H1 (cell line): ENCODE measurements at regions not wholly inside any gene's neighbourhood (a gene's known extent, or its start where the extent isn't known, plus 50 kb on each side); places are given as distances from the start of the nearest gene placed in this dataset.
"Not testable (repeated sequence)": the region's sequence is repeated elsewhere in the genome, so short reads cannot be mapped to it uniquely, and the experiment has no call there.

ENCODE experiments used
- CTCF ChIA-PET: fragments of 300-600 bp; sonication (Branson Sonifier 250); formaldehyde crosslinking; loops from one replicate; lab custom pipeline; 2021; ENCODE audit not compliant: partially characterized antibody; lab: Charles Lee
- POLR2A ChIA-PET: fragments of 300-600 bp; sonication (Branson Sonifier 250); formaldehyde crosslinking; loops from one replicate; lab custom pipeline; 2021; ENCODE audit warnings: inconsistent platforms; ENCODE audit not compliant: partially characterized antibody; lab: Charles Lee
- DNase-seq, 2 experiments: peaks; one replicate each; pipeline versions ENCODE4 v3.0.0 to v3.0.0-alpha.2; 2010 to 2022; ENCODE audit warnings: low spot score in 2 of 2, low read depth in 1 of 2, mixed read lengths in 1 of 2
- FAIRE-seq: peaks from 2 replicates; lab custom pipeline; 2011; peaks lifted over from hg19 to GRCh38; lab: Jason Lieb, UNC
- H2AFZ ChIP-seq: 2 replicates; pipeline ENCODE4 v1.8.1; 2012; ENCODE audit warnings: low read length, inconsistent platforms
- H2AK5ac ChIP-seq: 2 replicates; pipeline ENCODE4 v1.6.1; 2013; ENCODE audit warnings: low read depth, low read length
- H2BK120ac ChIP-seq: replicated peaks from 2 replicates; pipeline ENCODE3; 2013; ENCODE audit warnings: low read depth, low read length, inconsistent platforms
- H2BK12ac ChIP-seq: 2 replicates; pipeline ENCODE4 v1.6.1; 2013; ENCODE audit warnings: low read depth, low read length
- H2BK15ac ChIP-seq: 2 replicates; pipeline ENCODE4 v1.6.1; 2013; ENCODE audit warnings: low read length
- H2BK20ac ChIP-seq: 2 replicates; pipeline ENCODE4 v1.6.1; 2013; ENCODE audit warnings: low read length
- H2BK5ac ChIP-seq: 2 replicates; pipeline ENCODE4 v1.6.1; 2013; ENCODE audit warnings: low read depth, low read length
- H3K14ac ChIP-seq: 2 replicates; pipeline ENCODE4 v1.6.1; 2013; ENCODE audit warnings: inconsistent platforms; ENCODE audit not compliant: insufficient read length
- H3K18ac ChIP-seq: 2 replicates; pipeline ENCODE4 v1.6.1; 2013; ENCODE audit warnings: low read length; ENCODE audit errors: extremely low read depth
- H3K23ac ChIP-seq: 2 replicates; pipeline ENCODE4 v1.6.1; 2013; ENCODE audit warnings: inconsistent platforms; ENCODE audit not compliant: insufficient read length
- H3K23me2 ChIP-seq: 2 replicates; pipeline ENCODE4 v1.6.1; 2013; ENCODE audit warnings: low read depth, low read length
- H3K27ac ChIP-seq: 2 replicates; pipeline ENCODE4 v1.6.1; 2011; ENCODE audit warnings: low read depth, low read length, inconsistent platforms
- H3K27me3 ChIP-seq, 4 experiments: replicated peaks in 1 of 4; 1 replicate in 1 of 4; 2 replicates in 3 of 4; pipeline versions ENCODE4 v1.6.1 to v1.8.1; 2011 to 2013; ENCODE audit warnings: low read length in 3 of 4, mild to moderate bottlenecking in 3 of 4, inconsistent platforms in 2 of 4, mixed read lengths in 2 of 4, moderate library complexity in 1 of 4; ENCODE audit not compliant: control insufficient read depth in 3 of 4, insufficient read depth in 3 of 4; ENCODE audit errors: extremely low read depth in 1 of 4
- H3K36me3 ChIP-seq, 4 experiments: 2 replicates each; pipeline versions ENCODE4 v1.6.1 to v1.8.1; 2011 to 2013; ENCODE audit warnings: mild to moderate bottlenecking in 4 of 4, low read length in 3 of 4, moderate library complexity in 2 of 4, control low read depth in 1 of 4, inconsistent platforms in 1 of 4; ENCODE audit not compliant: insufficient read depth in 4 of 4, control insufficient read depth in 2 of 4
- H3K4ac ChIP-seq: replicated peaks from 2 replicates; pipeline ENCODE3; 2013; ENCODE audit warnings: low read length, low read depth, mixed read lengths, inconsistent platforms; ENCODE audit not compliant: insufficient read length
- H3K4me1 ChIP-seq, 4 experiments: replicated peaks in 1 of 4; 1 replicate in 1 of 4; 2 replicates in 3 of 4; pipeline versions ENCODE4 v1.6.1 to v1.8.1; 2011 to 2013; ENCODE audit warnings: low read length in 3 of 4, inconsistent platforms in 2 of 4, mixed read lengths in 1 of 4; ENCODE audit not compliant: insufficient read depth in 4 of 4, control insufficient read depth in 3 of 4
- H3K4me2 ChIP-seq, 2 experiments: 2 replicates each; pipeline versions ENCODE4 v1.6.1 to v1.8.1; 2011 to 2013; ENCODE audit warnings: low read depth in 2 of 2, low read length in 2 of 2, control low read depth in 1 of 2, inconsistent platforms in 1 of 2, mild to moderate bottlenecking in 1 of 2; ENCODE audit not compliant: insufficient read depth in 1 of 2
- H3K4me3 ChIP-seq, 4 experiments: fragments of 200-600, 300-600 bp in 1 of 4; sonication (generic), shearing (Covaris generic), sonication (Bioruptor Twin) in 1 of 4; 2 replicates each; pipeline versions ENCODE4 v1.5.1 to v1.8.1; 2011 to 2016; ENCODE audit warnings: low read length in 4 of 4, low read depth in 3 of 4, control low read depth in 2 of 4, inconsistent platforms in 2 of 4, mild to moderate bottlenecking in 2 of 4, mixed read lengths in 1 of 4, moderate library complexity in 1 of 4; ENCODE audit not compliant: insufficient read depth in 2 of 4; ENCODE audit errors: extremely low read depth in 1 of 4
- H3K56ac ChIP-seq: replicated peaks from 2 replicates; pipeline ENCODE3; 2013; ENCODE audit warnings: low read depth, mild to moderate bottlenecking, mixed read lengths, low read length, inconsistent platforms; ENCODE audit not compliant: insufficient read length
- H3K79me1 ChIP-seq: 2 replicates; pipeline ENCODE4 v1.6.1; 2013; ENCODE audit warnings: low read depth, low read length, control low read depth
- H3K79me2 ChIP-seq, 2 experiments: 2 replicates each; pipeline versions ENCODE4 v1.6.1 to v1.8.1; 2012 to 2013; ENCODE audit warnings: low read length in 2 of 2, mild to moderate bottlenecking in 2 of 2, inconsistent platforms in 1 of 2; ENCODE audit not compliant: insufficient read depth in 2 of 2, control insufficient read depth in 1 of 2
- H3K9ac ChIP-seq, 4 experiments: replicated peaks in 1 of 4; 1 replicate in 1 of 4; 2 replicates in 3 of 4; pipeline versions ENCODE4 v1.6.1 to v1.8.1; 2011 to 2013; ENCODE audit warnings: low read depth in 3 of 4, low read length in 3 of 4, control low read depth in 2 of 4, mild to moderate bottlenecking in 2 of 4, moderate library complexity in 2 of 4, inconsistent platforms in 1 of 4; ENCODE audit errors: extremely low read depth in 1 of 4
- H3K9me3 ChIP-seq, 2 experiments: 2 replicates each; pipeline versions ENCODE4 v1.6.1 to v1.8.1; 2012 to 2013; ENCODE audit warnings: mild to moderate bottlenecking in 2 of 2, moderate library complexity in 2 of 2, control low read depth in 1 of 2, inconsistent platforms in 1 of 2, low read depth in 1 of 2, low read length in 1 of 2, mixed read lengths in 1 of 2; ENCODE audit not compliant: insufficient read depth in 2 of 2
- H4K20me1 ChIP-seq, 2 experiments: replicated peaks in 1 of 2; 2 replicates each; pipeline versions ENCODE3 to v1.8.1; 2011 to 2013; ENCODE audit warnings: inconsistent platforms in 2 of 2, low read length in 2 of 2, mild to moderate bottlenecking in 1 of 2; ENCODE audit not compliant: insufficient read depth in 2 of 2, control insufficient read depth in 1 of 2
- H4K5ac ChIP-seq: 2 replicates; pipeline ENCODE4 v1.6.1; 2013; ENCODE audit warnings: low read length, low read depth, mixed read lengths, inconsistent platforms; ENCODE audit not compliant: insufficient read length
- H4K8ac ChIP-seq: 2 replicates; pipeline ENCODE4 v1.8.0; 2013; ENCODE audit warnings: mild to moderate bottlenecking, moderate library complexity, low read length, inconsistent platforms; ENCODE audit not compliant: insufficient read depth; ENCODE audit errors: extremely low read depth
- H4K91ac ChIP-seq: replicated peaks from 2 replicates; pipeline ENCODE3; 2013; ENCODE audit warnings: low read length, mixed read lengths, inconsistent platforms; ENCODE audit not compliant: insufficient read length
- WGBS, 2 experiments: shearing (Covaris generic) in 1 of 2; methylation state at CpG; one replicate each; pipeline versions ENCODE4 v1.1.6 to v1.1.7; 2013 to 2015; ENCODE audit warnings: low lambda C conversion rate in 2 of 2, mixed read lengths in 2 of 2, inconsistent platforms in 1 of 2, low coverage in 1 of 2, missing lambda C conversion rate in 1 of 2; ENCODE audit not compliant: insufficient replicate concordance in 2 of 2, insufficient coverage in 1 of 2, insufficient read length in 1 of 2; ENCODE audit errors: extremely low coverage in 1 of 2, missing lambda C conversion rate in 1 of 2; 5-methylcytosine and 5-hydroxymethylcytosine counted together

DNA sequence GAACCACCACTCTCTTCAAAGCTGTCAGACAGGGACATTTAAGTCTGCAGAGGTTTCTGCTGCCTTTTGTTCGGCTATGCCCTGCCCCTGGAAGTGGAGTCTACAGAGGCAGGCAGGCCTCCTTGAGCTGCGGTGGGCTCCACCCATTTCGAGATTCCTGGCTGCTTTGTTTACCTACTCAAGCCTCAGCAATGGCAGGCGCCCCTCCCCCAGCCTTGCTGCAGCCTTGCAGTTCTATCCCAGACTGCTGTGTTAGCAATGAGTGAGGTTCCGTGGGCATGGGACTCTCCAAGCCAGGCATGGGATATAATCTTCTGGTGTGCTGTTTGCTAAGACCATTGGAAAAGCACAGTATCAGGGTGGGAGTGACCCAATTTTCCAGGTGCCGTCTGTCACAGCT, 417.2 kb downstream of the KIF20B start:
- H3K23ac ChIP-seq, H4K5ac ChIP-seq, H3K27ac ChIP-seq, CTCF ChIA-PET, H3K56ac ChIP-seq, H4K20me1 ChIP-seq, DNase-seq, H2BK120ac ChIP-seq, POLR2A ChIA-PET, H2BK12ac ChIP-seq, H3K27me3 ChIP-seq, H4K8ac ChIP-seq, H3K23me2 ChIP-seq, H2AK5ac ChIP-seq, H3K9ac ChIP-seq, H3K18ac ChIP-seq, H3K4me2 ChIP-seq, H3K4me3 ChIP-seq, H2BK5ac ChIP-seq, H3K14ac ChIP-seq, H3K79me2 ChIP-seq, H2BK20ac ChIP-seq, H4K91ac ChIP-seq, FAIRE-seq, H3K4ac ChIP-seq, H2BK15ac ChIP-seq, H3K36me3 ChIP-seq, H3K79me1 ChIP-seq, H3K4me1 ChIP-seq, H2AFZ ChIP-seq: not testable (repeated sequence)
- H3K9me3 ChIP-seq: peaks cover 7 to 18% of the 10 kb centered on the region in 2 experiments; a peak in 2 of 4 replicates
- WGBS, 2 experiments: 92% methylated on average over 6 of the region's 6 CpGs; no CpG with 5 or more reads in 1 of the 2 experiments

DNA sequence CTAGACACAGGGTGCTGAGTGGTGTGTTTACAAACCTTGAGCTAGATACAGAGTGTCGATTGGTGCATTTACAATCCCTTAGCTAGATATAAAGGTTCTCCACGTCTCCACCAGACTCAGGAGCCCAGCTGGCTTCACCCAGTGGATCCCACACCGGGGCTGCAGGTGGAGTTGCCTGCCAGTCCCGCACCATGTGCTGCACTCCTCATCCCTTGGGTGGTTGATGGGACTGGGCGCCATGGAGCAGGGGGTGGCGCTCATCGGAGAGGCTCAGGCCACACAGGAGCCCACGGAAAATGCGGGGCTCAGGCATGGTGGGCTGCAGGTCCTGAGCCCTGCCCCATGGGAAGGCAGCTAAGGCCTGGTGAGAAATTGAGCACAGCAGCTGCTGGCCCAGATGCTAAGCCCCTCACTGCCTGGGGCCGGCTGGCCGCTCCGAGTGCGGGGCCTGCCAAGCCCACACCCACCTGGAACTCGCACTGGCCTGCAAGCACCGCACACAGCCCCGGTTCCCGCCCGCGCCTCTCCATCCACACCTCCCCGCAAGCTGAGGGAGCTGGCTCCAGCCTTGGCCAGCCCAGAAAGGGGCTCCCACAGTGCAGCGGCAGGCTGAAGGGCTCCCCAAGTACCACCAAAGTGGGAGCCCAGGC, 418.4 kb downstream of the KIF20B start:
- H2BK120ac ChIP-seq, H2BK20ac ChIP-seq, H3K18ac ChIP-seq, POLR2A ChIA-PET, H4K91ac ChIP-seq, H3K36me3 ChIP-seq, H3K23me2 ChIP-seq, H4K20me1 ChIP-seq, FAIRE-seq, H3K27me3 ChIP-seq, DNase-seq, H3K4me3 ChIP-seq, H3K4me1 ChIP-seq, H3K27ac ChIP-seq, H2BK15ac ChIP-seq, H3K79me2 ChIP-seq, H3K4me2 ChIP-seq, H3K23ac ChIP-seq, H4K5ac ChIP-seq, H2BK5ac ChIP-seq, H2AFZ ChIP-seq, H3K9ac ChIP-seq, H3K56ac ChIP-seq, H2AK5ac ChIP-seq, H2BK12ac ChIP-seq, H4K8ac ChIP-seq, H3K79me1 ChIP-seq, H3K14ac ChIP-seq, H3K4ac ChIP-seq: not testable (repeated sequence)
- H3K9me3 ChIP-seq: peaks cover 7 to 18% of the 10 kb centered on the region in 2 experiments; a peak in 2 of 4 replicates
- CTCF ChIA-PET: interaction anchor here (0.9 kb wide), 1 partner anchor 532 kb away, joined by 3 read pairs; no protein-coding TSS in a partner anchor
- 94% methylated on average over 20 of the region's 21 CpGs; no CpG with 5 or more reads in 1 of the 2 experiments for WGBS, 2 experiments
